GM19193 (cell line): ENCODE measurements at regions not wholly inside any gene's neighbourhood (a gene's known extent, or its start where the extent isn't known, plus 50 kb on each side); places are given as distances from the start of the nearest gene placed in this dataset.

Experiments used
- POLR2A ChIP-seq: IDR thresholded peaks from 4 replicates; pipeline ENCODE4 v1.6.1; 2011; ENCODE audit not compliant: insufficient read depth, insufficient read length; ENCODE audit errors: extremely low read depth

DNA sequence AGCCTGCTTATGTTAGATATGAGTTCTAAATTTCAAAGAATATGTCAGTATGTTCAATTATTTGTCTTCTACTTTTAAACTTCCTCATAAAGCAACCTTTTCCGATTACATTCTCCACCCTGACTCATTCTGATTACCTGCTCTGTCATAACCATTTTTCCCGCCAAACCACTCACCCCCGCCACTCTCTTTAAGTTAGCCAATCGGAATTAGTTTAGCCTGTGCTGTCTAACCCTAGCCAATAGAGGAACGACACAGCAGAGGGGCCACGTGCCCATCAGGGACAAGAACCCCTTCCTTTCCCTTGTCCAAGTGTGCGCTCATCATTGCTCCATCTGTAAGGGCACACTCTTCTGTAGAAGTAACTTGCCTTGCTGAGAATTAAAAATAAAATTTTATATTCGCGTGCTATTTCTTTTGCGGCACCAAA, 91.4 kb downstream of the CCDC71L start:
- TF ChIP-seq POLR2A = no peak

DNA sequence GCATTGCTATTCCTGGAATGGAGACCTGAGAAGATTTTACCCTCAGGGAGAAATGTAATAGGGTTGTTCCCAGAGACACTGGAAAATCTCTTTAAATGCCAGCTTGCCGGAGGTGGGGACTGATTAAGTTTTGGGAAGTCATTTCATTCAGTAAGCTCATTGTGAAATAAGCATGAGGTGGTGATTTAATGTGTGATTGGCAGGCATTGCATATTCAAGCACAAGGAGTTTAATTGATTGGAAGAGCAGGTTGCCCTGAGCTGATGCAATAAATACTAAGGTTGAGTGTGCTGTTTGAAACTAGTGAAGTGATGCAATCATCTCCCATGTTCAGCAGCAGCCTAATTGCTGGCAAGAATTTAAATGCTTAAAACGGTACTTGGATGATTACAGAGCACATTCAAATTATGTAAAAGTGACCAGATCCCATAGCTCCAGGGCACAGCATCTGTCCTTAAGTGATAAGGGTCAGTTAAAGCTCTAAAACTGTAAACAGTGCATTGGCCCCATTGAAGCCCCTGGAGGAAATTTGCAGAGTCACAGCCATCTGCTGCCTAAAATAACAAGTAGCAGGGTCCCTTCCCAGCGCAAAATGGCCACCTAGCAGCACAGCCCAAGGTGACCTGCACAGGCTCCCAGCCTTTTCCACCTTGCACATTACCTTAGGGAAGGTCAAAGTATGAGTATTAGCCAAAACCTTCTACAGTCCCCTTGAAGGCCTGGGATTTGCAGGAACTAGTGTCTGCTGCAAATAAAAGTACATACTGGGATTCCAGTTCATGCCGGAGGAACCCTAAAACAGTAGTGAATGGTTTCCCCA, 92.1 kb downstream of the CCDC71L start:
- no peak for TF ChIP-seq POLR2A

DNA sequence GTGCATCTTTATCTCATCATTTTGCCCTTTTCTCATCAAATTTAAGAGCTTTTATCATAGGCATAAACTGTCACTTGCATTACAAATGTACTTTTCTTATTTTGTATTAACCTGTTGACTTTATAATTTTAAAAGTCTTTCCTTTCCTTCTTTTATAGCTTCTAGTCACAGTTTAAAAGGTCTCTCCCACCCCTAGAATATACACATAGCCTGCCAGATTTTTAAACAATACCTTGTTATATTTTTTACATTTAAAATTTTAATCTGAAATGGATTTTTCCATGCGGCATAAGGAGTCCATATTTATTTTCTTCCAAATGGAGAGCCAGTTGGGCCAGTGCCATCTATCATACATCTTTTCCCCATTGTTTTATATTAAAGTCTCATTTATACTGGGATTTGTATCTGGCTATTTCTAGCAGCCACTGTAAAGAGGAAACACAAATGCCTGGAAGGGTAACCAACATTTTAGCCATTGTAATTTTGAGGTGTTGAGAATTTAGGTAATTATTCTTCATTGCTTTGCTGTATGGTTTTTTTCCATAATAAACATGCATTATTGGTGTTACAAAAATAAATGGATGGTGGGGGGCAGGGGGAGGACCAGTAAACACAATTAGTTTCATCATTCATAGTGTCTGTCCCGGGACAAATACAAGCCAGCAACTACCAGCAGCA, 92.8 kb downstream of the CCDC71L start:
- no peak for TF ChIP-seq POLR2A

DNA sequence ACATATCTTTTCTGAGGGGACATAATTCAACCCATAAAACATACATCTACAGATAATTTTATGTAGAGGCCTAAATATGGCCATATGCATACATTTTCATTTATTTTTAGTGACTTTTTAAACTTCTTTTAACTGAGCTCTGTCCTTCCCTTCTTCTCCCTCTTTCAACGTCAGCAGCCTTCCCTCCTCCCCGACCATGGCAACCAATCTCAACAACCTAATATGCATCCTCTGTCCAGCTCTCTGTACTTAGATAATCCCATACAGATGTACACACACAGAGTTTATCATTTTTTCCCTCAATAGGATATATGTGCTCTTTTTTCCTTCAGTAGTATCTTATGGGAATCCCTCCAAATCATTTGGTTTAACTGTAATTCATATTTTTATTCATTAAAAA, 94.3 kb downstream of the CCDC71L start:
- no peak for TF ChIP-seq POLR2A

DNA sequence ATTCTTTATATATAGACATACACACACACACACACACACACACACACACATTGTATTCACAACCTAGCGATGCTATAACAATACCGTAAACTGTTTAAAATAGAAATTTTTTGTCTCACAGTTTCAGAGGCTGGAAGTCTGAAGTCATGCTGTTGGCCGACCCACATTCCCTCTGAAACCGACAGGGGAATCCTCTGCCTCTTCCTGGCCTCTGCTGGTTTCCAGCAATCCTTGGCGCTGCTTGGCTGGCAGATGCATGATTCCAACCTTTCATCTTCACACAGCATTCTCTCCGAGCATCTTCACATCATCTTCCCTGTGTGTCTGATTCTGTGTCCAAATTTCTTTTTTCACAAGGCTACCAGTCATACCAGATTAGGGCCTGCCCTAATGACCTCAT, 94.8 kb downstream of the CCDC71L start:
- no peak for TF ChIP-seq POLR2A

DNA sequence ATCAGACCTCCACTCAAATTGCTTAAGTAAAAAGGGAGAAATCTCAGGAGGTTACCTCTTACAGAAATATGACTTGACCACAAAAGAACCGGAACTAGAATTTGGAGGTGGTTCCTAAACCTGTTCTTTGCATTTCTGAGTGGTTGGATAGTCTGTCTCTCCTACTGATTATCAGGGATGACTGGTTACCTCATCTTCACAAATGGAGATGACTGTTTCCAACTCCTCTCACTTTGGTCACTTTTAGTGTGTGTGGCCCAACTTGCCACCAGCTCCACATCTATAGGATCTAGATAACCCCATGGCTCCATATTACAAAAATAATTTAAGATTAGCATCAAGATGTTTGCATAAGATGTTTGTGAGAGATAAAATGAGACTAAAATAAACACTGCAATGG, 95.5 kb downstream of the CCDC71L start:
- no peak for TF ChIP-seq POLR2A

DNA sequence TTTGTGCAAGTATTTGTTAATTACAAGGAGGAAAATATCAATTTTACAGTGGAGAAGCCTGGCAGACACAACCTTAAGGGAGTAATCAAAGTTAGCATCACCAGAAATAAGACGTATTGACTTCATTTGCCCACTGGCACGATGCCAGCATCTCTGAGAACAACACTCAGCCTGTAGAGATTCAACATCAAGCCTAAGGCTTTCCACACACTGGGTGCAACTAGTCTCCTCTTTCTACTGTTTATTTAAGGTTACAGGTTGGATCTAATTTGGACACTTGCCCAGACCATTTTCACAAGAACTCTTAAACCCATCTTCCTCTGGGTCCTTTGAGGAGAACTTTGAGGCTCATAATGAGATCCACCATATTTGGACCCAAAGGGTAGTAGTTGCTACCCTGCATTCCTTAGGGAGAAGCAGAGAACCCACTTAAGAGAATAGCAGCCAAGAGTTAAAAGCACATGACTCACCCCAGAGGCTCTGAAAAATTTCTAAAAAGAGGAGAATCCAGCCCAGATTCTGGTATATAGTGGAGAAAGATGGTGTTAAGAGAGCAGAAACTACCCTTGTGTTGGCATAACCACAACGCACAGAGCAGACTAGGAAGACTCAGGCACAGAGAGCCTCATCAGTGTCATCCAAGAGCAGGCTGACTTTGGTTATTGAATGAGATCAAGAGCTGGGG, 97.3 kb downstream of the CCDC71L start:
- TF ChIP-seq POLR2A = no peak

DNA sequence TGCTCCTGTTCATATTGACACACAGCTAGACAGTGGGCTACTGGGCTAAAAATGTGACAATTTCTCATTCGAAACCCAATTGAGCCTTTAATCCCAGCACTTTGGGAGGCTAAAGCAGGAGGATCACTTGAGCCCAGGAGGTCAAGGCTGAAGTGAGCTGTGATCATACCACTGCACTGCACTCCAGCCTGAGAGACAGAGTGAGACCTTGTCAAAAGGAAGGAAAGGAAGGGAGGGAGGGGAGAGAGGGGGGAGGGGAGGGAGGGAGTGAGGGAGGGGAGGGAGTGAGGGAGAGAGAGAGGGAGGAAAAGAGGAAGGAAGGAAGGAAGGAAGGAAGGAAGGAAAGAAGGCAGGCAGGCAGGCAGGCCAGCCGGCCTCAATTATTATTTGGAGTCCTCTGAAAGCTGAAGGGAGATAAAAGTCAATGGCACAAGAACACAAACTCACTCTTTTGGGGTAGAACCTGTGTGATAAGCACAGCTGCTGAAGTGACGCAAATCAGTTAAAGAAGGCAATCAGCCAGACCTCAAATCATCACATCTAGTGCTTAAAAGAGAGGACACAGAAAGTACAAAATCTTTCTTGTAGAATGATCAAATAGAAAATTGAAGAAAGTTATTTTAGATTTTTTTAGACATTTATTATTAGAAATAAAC, 98.1 kb downstream of the CCDC71L start:
- TF ChIP-seq POLR2A = no peak

DNA sequence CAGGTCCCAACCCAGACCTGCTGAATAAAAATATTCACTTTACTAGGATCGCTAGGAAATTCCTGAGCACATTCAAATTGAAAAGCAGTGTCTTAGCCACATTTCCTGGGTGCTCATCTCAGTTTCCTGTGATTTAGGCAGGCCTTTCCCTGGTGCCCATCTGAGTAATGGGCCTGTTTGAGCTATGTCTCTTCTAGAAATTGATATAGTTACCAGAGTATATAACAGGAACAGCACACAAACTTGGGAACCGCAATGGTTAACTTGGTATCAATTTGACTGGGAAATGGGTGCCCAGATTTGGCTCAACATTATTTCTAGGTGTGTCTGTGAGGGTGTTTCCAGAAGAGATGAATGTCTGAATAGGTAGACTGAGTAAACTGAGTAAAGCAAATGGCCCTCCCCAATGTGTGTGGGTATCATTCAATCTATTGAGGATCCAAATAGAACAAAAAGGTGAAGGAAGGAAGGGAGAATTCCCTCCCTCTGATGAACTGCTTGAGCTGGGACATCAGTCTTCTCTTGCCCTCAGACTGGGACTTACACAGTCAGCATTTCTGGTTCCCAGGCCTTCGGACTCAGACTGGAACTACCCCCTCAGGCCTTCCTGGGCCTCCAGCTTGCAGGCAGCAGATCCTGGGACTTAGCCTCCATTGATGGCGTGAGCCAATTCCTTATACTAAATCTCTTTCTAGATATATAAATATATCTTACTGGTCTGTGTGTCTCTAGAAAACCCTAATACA, 99.1 kb downstream of the CCDC71L start:
- no peak for TF ChIP-seq POLR2A

DNA sequence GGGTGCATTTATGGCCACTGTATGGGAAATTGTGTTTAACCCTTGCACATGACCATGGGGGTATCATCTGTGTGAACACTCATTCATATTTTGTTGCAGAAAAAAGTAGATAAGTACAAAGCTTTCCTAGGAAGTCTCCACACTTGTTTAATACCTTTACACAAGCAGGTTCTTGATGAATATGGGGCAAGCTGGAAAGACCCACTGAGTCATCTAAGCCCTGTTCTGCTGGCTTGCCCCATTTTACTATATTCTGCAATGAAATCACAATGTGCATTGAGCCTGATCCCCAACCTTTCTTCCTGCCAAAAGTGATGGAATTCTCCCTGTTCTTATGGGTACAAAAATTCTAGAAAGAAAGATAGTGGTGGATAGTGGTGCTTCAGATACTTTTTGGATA, 99.8 kb downstream of the CCDC71L start:
- no peak for TF ChIP-seq POLR2A

DNA sequence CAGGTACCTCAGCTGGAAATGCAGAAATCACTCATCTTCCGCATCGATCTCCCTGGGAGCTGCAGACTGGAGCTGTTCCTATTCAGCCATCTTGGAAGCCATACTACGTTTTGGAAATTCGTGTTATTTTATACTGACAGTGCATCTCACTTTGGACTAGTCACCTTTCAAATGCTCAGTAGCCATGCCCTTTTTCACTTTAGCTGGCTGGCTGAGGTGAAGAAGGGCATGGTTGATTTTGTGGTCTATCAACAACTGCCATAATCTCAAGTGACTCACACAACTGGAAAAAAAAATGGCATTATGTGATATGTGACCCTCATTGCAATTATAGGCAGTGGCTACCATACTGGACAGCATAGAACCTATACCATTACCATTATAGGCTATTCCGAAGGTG, 100.5 kb downstream of the CCDC71L start:
- no peak for TF ChIP-seq POLR2A

DNA sequence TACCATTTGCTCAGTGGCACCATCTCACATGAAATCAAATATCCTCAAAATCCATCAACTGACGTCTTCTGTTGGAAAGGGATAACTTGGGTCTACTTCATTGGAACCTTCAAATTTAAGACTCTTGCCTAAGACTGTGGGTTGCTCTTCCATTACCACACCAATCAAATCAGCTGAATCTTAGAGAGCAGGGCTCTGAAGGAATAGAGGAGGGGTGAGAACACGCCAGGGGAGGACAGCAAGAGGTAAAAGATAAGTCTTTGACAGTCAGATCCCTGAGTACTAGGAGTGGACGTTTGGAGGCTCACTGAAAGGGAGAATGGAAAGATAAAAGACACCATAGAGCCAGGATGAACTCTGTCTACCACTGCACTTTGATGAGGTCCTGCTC, 107.5 kb downstream of the CCDC71L start:
- no peak for TF ChIP-seq POLR2A

DNA sequence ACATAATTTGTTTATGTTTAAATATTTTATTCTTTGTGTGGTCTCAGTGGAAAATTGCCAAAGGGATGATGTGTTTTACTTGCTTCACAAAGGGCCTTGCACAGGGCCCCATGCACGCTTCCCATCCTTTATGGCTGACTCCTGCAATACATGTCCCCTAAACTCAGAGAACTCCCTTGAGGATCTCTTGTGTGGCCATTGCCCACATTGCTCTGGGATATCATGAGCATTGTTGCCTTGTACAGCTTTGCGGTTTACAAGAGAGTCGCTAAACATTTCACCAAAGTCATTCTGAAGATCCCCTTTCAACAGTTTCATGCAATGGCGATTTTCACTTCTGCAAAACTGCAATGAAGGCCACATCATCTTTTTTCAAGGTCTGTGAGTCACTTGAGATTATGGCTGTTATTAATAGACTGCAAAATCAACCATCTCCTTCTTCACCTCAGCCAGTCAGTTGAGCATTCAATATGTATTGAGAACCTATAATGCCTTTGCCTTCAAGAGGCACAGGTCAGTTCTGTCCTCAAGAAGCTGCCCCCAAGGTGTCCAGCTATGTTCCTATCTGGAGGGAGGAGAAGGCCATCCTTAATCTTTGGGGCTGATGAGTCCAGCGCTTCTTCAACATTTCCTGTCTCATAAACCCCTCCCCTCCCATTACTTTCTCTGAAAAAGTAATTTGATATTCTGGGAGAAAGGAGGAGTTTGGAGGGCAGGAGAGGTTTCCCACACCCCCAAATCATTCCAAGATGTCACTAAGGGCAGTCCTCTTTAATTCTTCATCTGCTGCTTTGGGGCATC, 108.1 kb downstream of the CCDC71L start:
- no peak for TF ChIP-seq POLR2A

DNA sequence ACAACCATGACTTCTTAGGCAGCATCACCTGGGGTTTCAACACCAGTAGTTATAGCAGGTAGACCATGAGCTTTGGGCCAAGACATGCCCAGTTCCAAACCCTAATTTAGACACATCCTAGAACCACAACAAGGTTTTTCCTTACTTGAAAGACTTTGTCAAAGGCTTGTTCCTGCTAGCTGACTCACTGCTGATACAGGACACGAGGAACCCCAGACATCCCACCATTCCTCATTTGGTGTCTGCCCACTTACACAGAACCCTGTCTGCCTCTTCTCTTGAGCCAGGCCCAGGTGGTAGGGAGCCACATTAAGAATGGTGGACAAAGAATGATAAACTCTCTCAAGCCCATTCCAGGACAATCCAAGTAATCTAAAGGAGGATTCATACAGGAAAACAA, 109.0 kb downstream of the CCDC71L start:
- TF ChIP-seq POLR2A = no peak
